Adrenal gland (tissue), 5 donors: ENCODE measurements at regions not wholly inside any gene's neighbourhood (a gene's known extent, or its start where the extent isn't known, plus 50 kb on each side); places are given as distances from the start of the nearest gene placed in this dataset.

ENCODE experiments used
- CTCF ChIP-seq, 6 experiments: fragments of 450-650 bp in 4 of 6; fragments of 200-600 bp in 2 of 6; sonication (generic) in 1 of 6; IDR thresholded peaks; 1 replicate in 5 of 6; 2 replicates in 1 of 6; pipeline versions ENCODE4 v1.5.1 to v1.8.0; 2016 to 2021; ENCODE audit warnings: antibody characterized with exemption in 6 of 6, mild to moderate bottlenecking in 2 of 6, moderate library complexity in 1 of 6
- POLR2A ChIP-seq, 2 donors: fragments of 450-650 bp; IDR thresholded peaks; one replicate each; pipeline ENCODE4 v1.6.1; 2017; ENCODE audit warnings: antibody characterized with exemption in 2 of 2, mild to moderate bottlenecking in 2 of 2, moderate library complexity in 1 of 2
- donor health status: DM: no; HTN: no; CAD: no.

- no peak for TF ChIP-seq CTCF (IDR thresholded peaks at IDR 0.05)
- no peak for TF ChIP-seq POLR2A (IDR thresholded peaks at IDR 0.05)
Measured at GRCh38 chr2:122108186-122108585, 352.7 kb downstream of the TSN start.
